HepG2 (cell line): ENCODE measurements at regions not wholly inside any gene's neighbourhood (a gene's known extent, or its start where the extent isn't known, plus 50 kb on each side); places are given as distances from the start of the nearest gene placed in this dataset.

Experiments used
- FOXJ3 ChIP-seq: sonication (generic); formaldehyde crosslinking; IDR thresholded peaks from 2 replicates; pipeline ENCODE4 v1.4.0; 2020; ENCODE audit warnings: missing genetic modification reagents, mild to moderate bottlenecking, borderline replicate concordance
- NRL ChIP-seq: sonication (generic); formaldehyde crosslinking; IDR thresholded peaks from 2 replicates; pipeline ENCODE4 v1.5.0; 2020; ENCODE audit warnings: missing genetic modification reagents, mild to moderate bottlenecking, moderate library complexity, borderline replicate concordance
- TF ChIP-seq, protein P1 (sequence below): sonication (generic); formaldehyde crosslinking; IDR thresholded peaks from 2 replicates; pipeline ENCODE4 v1.5.0; 2020; ENCODE audit warnings: mild to moderate bottlenecking, missing genetic modification reagents, moderate library complexity
- TF ChIP-seq, protein P2 (sequence below): sonication (generic); formaldehyde crosslinking; IDR thresholded peaks from 2 replicates; pipeline ENCODE4 v1.5.0; 2020; ENCODE audit warnings: missing genetic modification reagents

DNA sequence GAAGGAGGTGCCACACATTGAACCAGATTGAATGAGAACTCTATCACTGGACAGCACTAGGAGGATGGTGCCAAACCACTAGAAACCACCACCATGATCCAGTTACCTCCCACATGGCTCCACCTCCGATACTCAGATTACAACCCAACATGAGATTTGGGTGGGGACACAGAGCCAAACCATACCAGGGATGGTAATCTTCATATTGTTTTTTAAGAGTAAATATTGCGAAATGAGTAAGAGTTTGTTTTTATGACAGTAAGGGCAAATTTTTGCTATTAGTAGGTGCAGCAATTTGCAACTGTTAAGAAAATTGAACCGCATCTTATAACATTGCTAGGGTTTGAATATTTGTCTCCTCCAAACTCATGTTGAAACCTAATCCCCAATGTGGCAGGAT is 891.5 kb downstream of the NLGN4X start:
- TF ChIP-seq, protein P1, sequence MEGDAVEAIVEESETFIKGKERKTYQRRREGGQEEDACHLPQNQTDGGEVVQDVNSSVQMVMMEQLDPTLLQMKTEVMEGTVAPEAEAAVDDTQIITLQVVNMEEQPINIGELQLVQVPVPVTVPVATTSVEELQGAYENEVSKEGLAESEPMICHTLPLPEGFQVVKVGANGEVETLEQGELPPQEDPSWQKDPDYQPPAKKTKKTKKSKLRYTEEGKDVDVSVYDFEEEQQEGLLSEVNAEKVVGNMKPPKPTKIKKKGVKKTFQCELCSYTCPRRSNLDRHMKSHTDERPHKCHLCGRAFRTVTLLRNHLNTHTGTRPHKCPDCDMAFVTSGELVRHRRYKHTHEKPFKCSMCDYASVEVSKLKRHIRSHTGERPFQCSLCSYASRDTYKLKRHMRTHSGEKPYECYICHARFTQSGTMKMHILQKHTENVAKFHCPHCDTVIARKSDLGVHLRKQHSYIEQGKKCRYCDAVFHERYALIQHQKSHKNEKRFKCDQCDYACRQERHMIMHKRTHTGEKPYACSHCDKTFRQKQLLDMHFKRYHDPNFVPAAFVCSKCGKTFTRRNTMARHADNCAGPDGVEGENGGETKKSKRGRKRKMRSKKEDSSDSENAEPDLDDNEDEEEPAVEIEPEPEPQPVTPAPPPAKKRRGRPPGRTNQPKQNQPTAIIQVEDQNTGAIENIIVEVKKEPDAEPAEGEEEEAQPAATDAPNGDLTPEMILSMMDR, result no peak
- TF ChIP-seq, protein P2, sequence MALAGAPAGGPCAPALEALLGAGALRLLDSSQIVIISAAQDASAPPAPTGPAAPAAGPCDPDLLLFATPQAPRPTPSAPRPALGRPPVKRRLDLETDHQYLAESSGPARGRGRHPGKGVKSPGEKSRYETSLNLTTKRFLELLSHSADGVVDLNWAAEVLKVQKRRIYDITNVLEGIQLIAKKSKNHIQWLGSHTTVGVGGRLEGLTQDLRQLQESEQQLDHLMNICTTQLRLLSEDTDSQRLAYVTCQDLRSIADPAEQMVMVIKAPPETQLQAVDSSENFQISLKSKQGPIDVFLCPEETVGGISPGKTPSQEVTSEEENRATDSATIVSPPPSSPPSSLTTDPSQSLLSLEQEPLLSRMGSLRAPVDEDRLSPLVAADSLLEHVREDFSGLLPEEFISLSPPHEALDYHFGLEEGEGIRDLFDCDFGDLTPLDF (CRISPR knock-in tag), result no peak
- TF ChIP-seq FOXJ3 (CRISPR knock-in tag) (no peak), NRL (CRISPR knock-in tag) (no peak)
